PC-9 (cell line): ENCODE measurements at regions not wholly inside any gene's neighbourhood (a gene's known extent, or its start where the extent isn't known, plus 50 kb on each side); places are given as distances from the start of the nearest gene placed in this dataset.

Experiments used
- EZH2 ChIP-seq: fragments of 200-600 bp; sonication (generic); IDR thresholded peaks from 2 replicates; pipeline ENCODE4 v1.8.0; 2017; ENCODE audit warnings: antibody characterized with exemption, low read depth
- TF ChIP-seq, protein P1 (sequence below): fragments of 200-600 bp; sonication (generic); conservative IDR thresholded peaks from 2 replicates; pipeline ENCODE4 v1.6.1; 2017; ENCODE audit warnings: mixed run types, antibody characterized with exemption, mild to moderate bottlenecking, moderate library complexity

DNA sequence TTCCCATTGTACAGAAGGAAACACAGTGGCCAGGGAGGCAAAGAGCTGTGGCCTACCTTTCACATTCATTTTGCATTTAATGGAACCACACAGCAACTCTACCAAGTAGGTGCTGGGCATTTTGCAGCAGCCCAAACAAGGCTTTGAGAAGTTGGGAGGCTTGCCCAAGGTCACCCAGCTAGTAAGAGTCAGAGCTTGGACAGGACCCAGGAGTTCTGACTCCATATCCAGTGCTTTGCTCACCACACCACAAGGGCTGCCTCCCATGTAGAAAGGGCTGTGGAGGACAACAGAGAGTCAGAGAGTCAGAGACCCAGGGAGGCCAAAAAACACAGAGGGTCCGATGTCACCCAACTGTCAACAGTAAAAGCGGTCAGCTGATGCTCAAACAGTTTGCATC, 400.2 kb downstream of the BCL11B start:
- TF ChIP-seq EZH2: no peak
- TF ChIP-seq, protein P1, sequence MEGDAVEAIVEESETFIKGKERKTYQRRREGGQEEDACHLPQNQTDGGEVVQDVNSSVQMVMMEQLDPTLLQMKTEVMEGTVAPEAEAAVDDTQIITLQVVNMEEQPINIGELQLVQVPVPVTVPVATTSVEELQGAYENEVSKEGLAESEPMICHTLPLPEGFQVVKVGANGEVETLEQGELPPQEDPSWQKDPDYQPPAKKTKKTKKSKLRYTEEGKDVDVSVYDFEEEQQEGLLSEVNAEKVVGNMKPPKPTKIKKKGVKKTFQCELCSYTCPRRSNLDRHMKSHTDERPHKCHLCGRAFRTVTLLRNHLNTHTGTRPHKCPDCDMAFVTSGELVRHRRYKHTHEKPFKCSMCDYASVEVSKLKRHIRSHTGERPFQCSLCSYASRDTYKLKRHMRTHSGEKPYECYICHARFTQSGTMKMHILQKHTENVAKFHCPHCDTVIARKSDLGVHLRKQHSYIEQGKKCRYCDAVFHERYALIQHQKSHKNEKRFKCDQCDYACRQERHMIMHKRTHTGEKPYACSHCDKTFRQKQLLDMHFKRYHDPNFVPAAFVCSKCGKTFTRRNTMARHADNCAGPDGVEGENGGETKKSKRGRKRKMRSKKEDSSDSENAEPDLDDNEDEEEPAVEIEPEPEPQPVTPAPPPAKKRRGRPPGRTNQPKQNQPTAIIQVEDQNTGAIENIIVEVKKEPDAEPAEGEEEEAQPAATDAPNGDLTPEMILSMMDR: no peak
